HG03060 (cell line): ENCODE measurements at regions not wholly inside any gene's neighbourhood (a gene's known extent, or its start where the extent isn't known, plus 50 kb on each side); places are given as distances from the start of the nearest gene placed in this dataset.

Experiments used
- ATAC-seq: cut with Tn5 transposase; IDR thresholded peaks from one replicate; pipeline ENCODE4 v1.9.1; 2021; ENCODE audit warnings: low read depth, moderate number of reproducible peaks; ENCODE audit not compliant: unreplicated experiment

GRCh38 chrX:42944381-42944998 is 166.5 kb upstream of the PPP1R2C start:
- ATAC-seq = no peak

- no peak for ATAC-seq
Measured at GRCh38 chrX:42946544-42947194, 168.7 kb upstream of the PPP1R2C start.

- no peak for ATAC-seq
Measured at GRCh38 chrX:42948723-42949657, 171.0 kb upstream of the PPP1R2C start.

GRCh38 chrX:42951747-42952146 is 173.8 kb upstream of the PPP1R2C start:
- ATAC-seq = no peak

- ATAC-seq = no peak
Measured at GRCh38 chrX:42952621-42953020, 174.7 kb upstream of the PPP1R2C start.

GRCh38 chrX:42954880-42955279 is 176.9 kb upstream of the PPP1R2C start:
- ATAC-seq = peak; percentile 5

- peak; percentile 81 for ATAC-seq
Measured at GRCh38 chrX:42955349-42955748, 177.4 kb upstream of the PPP1R2C start.

- ATAC-seq = no peak
Measured at GRCh38 chrX:42967681-42968300, 189.8 kb upstream of the PPP1R2C start.

GRCh38 chrX:42973321-42973720 is 195.4 kb upstream of the PPP1R2C start:
- ATAC-seq = no peak

- no peak for ATAC-seq
Measured at GRCh38 chrX:42975906-42976305, 197.9 kb upstream of the PPP1R2C start.

GRCh38 chrX:42976746-42977366 is 198.9 kb upstream of the PPP1R2C start:
- no peak for ATAC-seq

GRCh38 chrX:42978655-42979379 is 200.9 kb upstream of the PPP1R2C start:
- no peak for ATAC-seq

GRCh38 chrX:42988700-42989099 is 210.7 kb upstream of the PPP1R2C start:
- ATAC-seq = no peak

GRCh38 chrX:42992199-42992943 is 214.4 kb upstream of the PPP1R2C start:
- ATAC-seq = no peak

- ATAC-seq = no peak
Measured at GRCh38 chrX:42996861-42997260, 218.9 kb upstream of the PPP1R2C start.

- ATAC-seq = no peak
Measured at GRCh38 chrX:43000121-43000520, 222.2 kb upstream of the PPP1R2C start.

GRCh38 chrX:43002526-43003203 is 224.7 kb upstream of the PPP1R2C start:
- ATAC-seq = no peak

GRCh38 chrX:43003204-43003565 is 225.2 kb upstream of the PPP1R2C start:
- no peak for ATAC-seq

- no peak for ATAC-seq
Measured at GRCh38 chrX:43003939-43004338, 226.0 kb upstream of the PPP1R2C start.
